Fibroblast of lung (primary cell): ENCODE measurements at regions not wholly inside any gene's neighbourhood (a gene's known extent, or its start where the extent isn't known, plus 50 kb on each side); places are given as distances from the start of the nearest gene placed in this dataset.

Source experiments
- DNase-seq, 2 donors: peaks; one replicate each; pipeline versions ENCODE4 v3.0.0 to v3.0.0-alpha.2; 2010; ENCODE audit warnings: low read depth in 2 of 2
- H2AFZ ChIP-seq: 2 replicates; pipeline ENCODE4 v1.5.1; 2012; ENCODE audit warnings: low read length, control low read depth, inconsistent platforms
- H3K27ac ChIP-seq: 2 replicates; pipeline ENCODE4 v1.5.1; 2011; ENCODE audit warnings: low read length, control low read depth; ENCODE audit not compliant: insufficient read depth
- H3K27me3 ChIP-seq: 2 replicates; pipeline ENCODE4 v1.5.1; 2011; ENCODE audit warnings: mild to moderate bottlenecking, low read length; ENCODE audit not compliant: control insufficient read depth, insufficient read depth
- H3K36me3 ChIP-seq: 2 replicates; pipeline ENCODE4 v1.5.1; 2011; ENCODE audit warnings: low read length; ENCODE audit not compliant: control insufficient read depth, insufficient read depth
- H3K4me1 ChIP-seq: 2 replicates; pipeline ENCODE4 v1.5.1; 2011; ENCODE audit warnings: low read length; ENCODE audit not compliant: control insufficient read depth, insufficient read depth; ENCODE audit errors: extremely low read depth
- H3K4me2 ChIP-seq: 2 replicates; pipeline ENCODE4 v1.5.1; 2011; ENCODE audit warnings: low read length, control low read depth; ENCODE audit not compliant: insufficient read depth; ENCODE audit errors: extremely low read depth
- H3K4me3 ChIP-seq, 4 experiments: fragments of 200-600 bp in 1 of 4; sonication (generic) in 1 of 4; replicated peaks in 1 of 4; 2 replicates each; pipeline ENCODE4 v1.5.1; 2011 to 2016; ENCODE audit warnings: low read length in 4 of 4, low read depth in 3 of 4, mild to moderate bottlenecking in 3 of 4, control low read depth in 2 of 4, inconsistent platforms in 1 of 4, mixed read lengths in 1 of 4; ENCODE audit not compliant: insufficient read depth in 1 of 4; ENCODE audit errors: control extremely low read depth in 1 of 4
- H3K79me2 ChIP-seq: 2 replicates; pipeline ENCODE4 v1.5.1; 2012; ENCODE audit warnings: mild to moderate bottlenecking, low read length, inconsistent platforms; ENCODE audit not compliant: control insufficient read depth, insufficient read depth
- H3K9ac ChIP-seq: 2 replicates; pipeline ENCODE4 v1.5.1; 2011; ENCODE audit warnings: mild to moderate bottlenecking, low read length, control low read depth; ENCODE audit not compliant: insufficient read depth
- H3K9me3 ChIP-seq: 2 replicates; pipeline ENCODE4 v1.5.1; 2012; ENCODE audit warnings: low read depth, low read length; ENCODE audit not compliant: control insufficient read depth, insufficient read depth
- H4K20me1 ChIP-seq: 2 replicates; pipeline ENCODE4 v1.5.1; 2011; ENCODE audit warnings: low read length; ENCODE audit not compliant: control insufficient read depth, insufficient read depth; ENCODE audit errors: extremely low read depth
- EZH2 ChIP-seq: IDR thresholded peaks from 2 replicates; pipeline ENCODE4 v1.5.1; 2012; ENCODE audit warnings: low read length, control low read depth, mild to moderate bottlenecking; ENCODE audit errors: missing control alignments
- TF ChIP-seq, protein P1 (sequence below), 2 donors: IDR thresholded peaks in 1 of 2; conservative IDR thresholded peaks in 1 of 2; 1 replicate in 1 of 2; 2 replicates in 1 of 2; pipeline ENCODE4 v1.5.1; 2011 to 2012; ENCODE audit warnings: low read length in 2 of 2, control low read depth in 1 of 2, inconsistent platforms in 1 of 2, low read depth in 1 of 2, mild to moderate bottlenecking in 1 of 2

DNA sequence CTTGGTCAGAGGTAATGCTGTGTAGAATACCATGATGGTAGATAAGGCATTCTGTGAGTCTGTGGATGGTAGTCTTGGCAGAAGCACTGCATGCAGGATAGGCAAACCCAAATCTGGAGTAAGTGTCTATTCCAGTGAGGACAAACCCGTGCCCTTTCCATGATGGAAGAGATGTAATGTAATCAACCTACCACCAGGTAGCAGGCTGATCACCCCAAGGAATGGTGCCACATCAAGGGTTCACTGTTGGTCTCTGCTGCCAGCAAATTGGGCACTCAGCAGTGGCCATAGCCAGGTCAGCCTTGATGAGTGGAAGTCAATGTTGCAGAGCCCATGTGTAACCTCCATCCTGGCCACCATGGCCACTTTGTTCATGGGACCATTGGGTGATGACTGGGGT, 155.0 kb downstream of the RAP2A start:
- no peak overlapping the region for H2AFZ ChIP-seq
- no peak overlapping the region for H3K4me2 ChIP-seq
- H3K79me2 ChIP-seq: no peaks in the 10 kb centered on the region
- no peaks in the 10 kb centered on the region for H3K36me3 ChIP-seq
- no peak overlapping the region for H3K27ac ChIP-seq
- H3K9me3 ChIP-seq: no peaks in the 10 kb centered on the region
- H3K9ac ChIP-seq: no peak overlapping the region
- no peaks in the 10 kb centered on the region for H4K20me1 ChIP-seq
- no peak for DNase-seq
- H3K4me1 ChIP-seq: no peaks in the 10 kb centered on the region
- H3K27me3 ChIP-seq: no peaks in the 10 kb centered on the region
- H3K4me3 ChIP-seq: no peak overlapping the region
- no peak for TF ChIP-seq EZH2
- TF ChIP-seq, protein P1, sequence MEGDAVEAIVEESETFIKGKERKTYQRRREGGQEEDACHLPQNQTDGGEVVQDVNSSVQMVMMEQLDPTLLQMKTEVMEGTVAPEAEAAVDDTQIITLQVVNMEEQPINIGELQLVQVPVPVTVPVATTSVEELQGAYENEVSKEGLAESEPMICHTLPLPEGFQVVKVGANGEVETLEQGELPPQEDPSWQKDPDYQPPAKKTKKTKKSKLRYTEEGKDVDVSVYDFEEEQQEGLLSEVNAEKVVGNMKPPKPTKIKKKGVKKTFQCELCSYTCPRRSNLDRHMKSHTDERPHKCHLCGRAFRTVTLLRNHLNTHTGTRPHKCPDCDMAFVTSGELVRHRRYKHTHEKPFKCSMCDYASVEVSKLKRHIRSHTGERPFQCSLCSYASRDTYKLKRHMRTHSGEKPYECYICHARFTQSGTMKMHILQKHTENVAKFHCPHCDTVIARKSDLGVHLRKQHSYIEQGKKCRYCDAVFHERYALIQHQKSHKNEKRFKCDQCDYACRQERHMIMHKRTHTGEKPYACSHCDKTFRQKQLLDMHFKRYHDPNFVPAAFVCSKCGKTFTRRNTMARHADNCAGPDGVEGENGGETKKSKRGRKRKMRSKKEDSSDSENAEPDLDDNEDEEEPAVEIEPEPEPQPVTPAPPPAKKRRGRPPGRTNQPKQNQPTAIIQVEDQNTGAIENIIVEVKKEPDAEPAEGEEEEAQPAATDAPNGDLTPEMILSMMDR (conservative IDR thresholded peaks at IDR 0.05 in 1 of 2, IDR thresholded peaks at IDR 0.05 in 1 of 2; ENCODE audit: low read depth in 1 of 2, low read length in 2 of 2): no peak

DNA sequence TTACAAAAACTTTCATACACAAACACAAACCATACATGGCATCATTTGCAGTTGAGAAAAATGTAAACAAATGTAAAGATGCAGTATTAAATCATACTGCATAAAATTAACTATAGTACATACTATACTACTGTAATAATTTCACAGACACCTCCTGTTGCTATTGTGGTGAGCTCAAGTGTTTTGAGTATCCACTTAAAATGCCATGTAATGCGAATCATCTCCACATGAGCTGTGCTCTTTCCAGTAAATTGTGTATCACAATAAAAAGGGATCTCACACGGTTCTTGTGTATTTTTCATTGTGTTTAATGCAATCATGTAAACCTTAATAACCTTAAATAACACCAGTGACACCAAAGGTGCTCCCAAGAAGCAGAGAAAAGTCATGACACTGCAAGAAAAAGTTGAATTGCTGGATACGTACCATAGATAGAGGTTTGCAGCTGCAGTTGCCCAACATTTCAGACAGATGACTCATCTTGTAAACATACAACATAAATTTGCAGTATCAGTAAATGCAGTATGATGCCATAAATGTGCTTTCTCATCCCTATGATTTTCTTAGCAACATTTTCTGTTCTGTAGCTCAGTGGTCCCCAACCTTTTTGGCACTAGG, 166.6 kb downstream of the RAP2A start:
- TF ChIP-seq EZH2: no peak
- TF ChIP-seq, protein P1 (conservative IDR thresholded peaks at IDR 0.05 in 1 of 2, IDR thresholded peaks at IDR 0.05 in 1 of 2; ENCODE audit: low read depth in 1 of 2, low read length in 2 of 2): no peak
- Histone ChIP-seq H3K4me1 (no peaks in the 10 kb centered on the region), H4K20me1 (no peaks in the 10 kb centered on the region), H3K4me3 (no peak overlapping the region), H3K36me3 (no peaks in the 10 kb centered on the region), H3K79me2 (no peaks in the 10 kb centered on the region), H2AFZ (no peak overlapping the region), H3K9me3 (no peaks in the 10 kb centered on the region), H3K4me2 (peak overlapping the region; percentile 13), H3K9ac (no peak overlapping the region), H3K27ac (no peak overlapping the region), H3K27me3 (no peaks in the 10 kb centered on the region)
- DNase-seq: peak; percentile 58 to 86

DNA sequence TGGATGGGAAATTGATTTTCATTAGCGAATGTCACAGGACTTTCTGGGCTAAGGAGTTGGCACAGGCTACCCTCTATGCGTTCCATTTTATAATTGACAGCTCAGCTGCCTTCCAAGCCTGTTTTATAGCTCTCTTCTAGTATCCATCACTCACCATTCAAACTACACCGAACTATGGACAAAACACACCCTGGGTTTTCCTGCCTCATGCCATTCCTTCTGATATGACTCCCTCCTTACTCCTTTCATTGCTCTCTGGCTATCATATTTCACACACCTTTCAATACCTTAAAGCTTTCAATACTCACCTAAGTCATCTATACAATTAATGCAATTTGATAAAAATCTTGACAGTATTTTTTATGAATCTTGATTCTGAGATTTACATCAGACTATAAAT, 181.3 kb downstream of the RAP2A start:
- H3K9me3 ChIP-seq: no peaks in the 10 kb centered on the region
- no peak for DNase-seq

More for the DNA sequence above, 181.3 kb downstream of the RAP2A start:
- H2AFZ ChIP-seq: no peak overlapping the region
- no peaks in the 10 kb centered on the region for H3K4me1 ChIP-seq
- no peaks in the 10 kb centered on the region for H3K79me2 ChIP-seq
- no peaks in the 10 kb centered on the region for H4K20me1 ChIP-seq
- no peak overlapping the region for H3K27ac ChIP-seq
- H3K27me3 ChIP-seq: no peaks in the 10 kb centered on the region
- H3K4me2 ChIP-seq: no peak overlapping the region
- no peak overlapping the region for H3K9ac ChIP-seq
- no peaks in the 10 kb centered on the region for H3K36me3 ChIP-seq
- TF ChIP-seq EZH2: no peak
- TF ChIP-seq, protein P1 (conservative IDR thresholded peaks at IDR 0.05 in 1 of 2, IDR thresholded peaks at IDR 0.05 in 1 of 2; ENCODE audit: low read depth in 1 of 2, low read length in 2 of 2): no peak
- no peak overlapping the region for H3K4me3 ChIP-seq
